ENCODE measurements at regions not wholly inside any gene's neighbourhood (a gene's known extent, or its start where the extent isn't known, plus 50 kb on each side); places are given as distances from the start of the nearest gene placed in this dataset.

DNA sequence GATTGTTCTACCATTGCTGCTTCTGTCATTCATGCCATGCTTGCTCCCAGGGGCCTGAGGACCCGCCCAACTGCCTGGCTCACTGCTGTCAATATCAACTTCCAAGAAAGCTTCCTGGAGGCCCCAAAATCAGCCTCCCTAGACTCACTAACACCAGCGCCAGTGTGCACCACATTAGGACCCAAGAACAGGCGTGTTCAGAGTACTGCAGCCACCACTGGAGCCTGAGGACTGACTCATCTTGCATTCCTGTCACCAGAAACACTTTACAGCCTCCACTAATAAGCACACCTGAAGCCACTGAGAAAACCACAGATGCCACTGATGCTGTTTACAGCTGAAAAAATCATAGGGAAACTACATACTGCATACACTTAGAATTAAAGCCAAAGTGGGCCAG is 1284.3 kb downstream of the TYW1 start:
- no peak for DNase-seq (ENCODE audit: low read depth, low spot score)

- no peak for DNase-seq (ENCODE audit: low read depth, low spot score)
Observed at GRCh38 chr7:68288144-68288593, 1291.5 kb downstream of the TYW1 start.

- DNase-seq (ENCODE audit: low read depth, low spot score), result no peak
Observed at GRCh38 chr7:68291710-68292109, 1295.1 kb downstream of the TYW1 start.

DNA sequence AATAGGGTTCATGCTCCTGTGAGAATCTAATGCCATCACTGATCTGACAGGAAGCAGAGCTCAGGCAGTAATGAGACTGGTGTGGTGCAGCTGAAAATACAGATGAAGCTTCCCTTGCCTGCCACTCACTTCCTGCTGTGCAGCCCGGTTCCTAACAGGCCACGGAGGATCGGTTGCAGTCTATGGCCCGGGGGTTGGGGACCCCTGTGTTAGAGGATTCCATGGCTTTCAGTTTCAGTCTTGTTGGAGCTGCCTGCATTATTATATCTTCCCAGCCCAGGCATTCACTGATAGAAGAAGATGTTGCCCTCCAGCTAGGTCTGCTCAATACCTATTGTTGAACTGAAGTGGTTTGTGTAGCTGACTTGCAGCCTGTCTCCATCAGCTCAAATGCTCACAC is 1298.8 kb downstream of the TYW1 start:
- DNase-seq (ENCODE audit: low read depth, low spot score), result no peak

GRCh38 chr7:68304536-68304935 is 1293.7 kb upstream of the AUTS2 start:
- DNase-seq (ENCODE audit: low read depth, low spot score), result no peak

GRCh38 chr7:68306692-68307107 is 1291.6 kb upstream of the AUTS2 start:
- DNase-seq (ENCODE audit: low read depth, low spot score), result no peak

DNA sequence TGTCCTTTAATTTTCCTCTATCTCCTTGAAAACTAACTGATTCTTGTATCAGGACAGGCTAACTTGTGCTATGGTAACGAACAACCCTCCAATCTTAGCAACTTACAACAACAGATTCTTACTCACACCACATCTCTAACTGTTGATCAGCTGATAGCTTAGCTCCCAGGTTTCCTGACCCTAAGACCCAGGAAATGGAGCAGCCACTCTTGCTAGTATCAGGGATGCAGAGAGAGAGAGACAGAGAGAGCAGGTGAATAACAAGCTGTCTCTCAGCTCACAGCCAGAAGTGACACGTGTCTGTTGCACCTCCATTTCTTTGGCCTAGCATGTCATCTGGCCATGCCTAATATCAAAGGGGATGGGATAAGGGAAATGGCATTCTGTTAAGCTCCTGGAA is 1289.0 kb upstream of the AUTS2 start:
- DNase-seq (ENCODE audit: low read depth, low spot score), result no peak

DNA sequence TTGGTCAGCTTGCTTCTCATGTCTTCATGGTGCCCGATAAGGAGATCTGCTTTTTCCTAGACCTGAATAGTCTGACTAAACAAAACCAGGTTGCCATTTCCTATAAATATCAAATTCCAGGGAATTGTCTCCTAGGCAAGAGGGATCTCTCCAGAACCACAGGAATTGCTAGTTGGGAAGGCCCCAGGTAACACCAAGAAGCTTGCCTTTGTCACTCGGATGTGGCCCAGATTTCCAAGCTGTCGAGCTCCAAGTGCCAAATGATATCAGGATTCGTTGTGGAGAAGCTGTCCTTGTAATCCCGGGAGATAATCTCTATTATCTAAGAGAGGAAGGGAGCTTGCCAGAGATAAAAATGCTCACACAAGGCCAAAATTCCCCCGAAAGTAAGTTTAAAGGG is 1288.5 kb upstream of the AUTS2 start:
- DNase-seq (ENCODE audit: low read depth, low spot score), result no peak

GRCh38 chr7:68311958-68312357 is 1286.3 kb upstream of the AUTS2 start:
- DNase-seq (ENCODE audit: low read depth, low spot score), result no peak

DNA sequence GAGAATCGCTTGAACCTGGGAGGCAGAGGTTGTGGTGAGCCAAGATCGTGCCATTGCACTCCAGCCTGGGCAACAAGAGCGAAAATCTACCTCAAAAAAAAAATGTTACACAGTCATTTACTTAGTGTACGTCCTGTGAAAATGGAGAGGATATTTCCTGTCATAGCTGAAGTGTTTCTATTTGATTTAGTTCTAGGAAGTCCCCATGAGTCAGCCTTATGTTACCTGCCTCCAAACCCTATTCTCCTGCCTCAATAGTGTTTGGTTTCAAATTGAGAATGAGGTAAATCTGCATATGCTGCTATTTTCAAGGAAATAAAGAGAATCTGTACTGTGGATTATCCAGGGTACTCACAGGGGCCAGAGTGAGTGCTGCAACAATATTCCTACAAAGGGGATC is 1284.5 kb upstream of the AUTS2 start:
- no peak for DNase-seq (ENCODE audit: low read depth, low spot score)

DNA sequence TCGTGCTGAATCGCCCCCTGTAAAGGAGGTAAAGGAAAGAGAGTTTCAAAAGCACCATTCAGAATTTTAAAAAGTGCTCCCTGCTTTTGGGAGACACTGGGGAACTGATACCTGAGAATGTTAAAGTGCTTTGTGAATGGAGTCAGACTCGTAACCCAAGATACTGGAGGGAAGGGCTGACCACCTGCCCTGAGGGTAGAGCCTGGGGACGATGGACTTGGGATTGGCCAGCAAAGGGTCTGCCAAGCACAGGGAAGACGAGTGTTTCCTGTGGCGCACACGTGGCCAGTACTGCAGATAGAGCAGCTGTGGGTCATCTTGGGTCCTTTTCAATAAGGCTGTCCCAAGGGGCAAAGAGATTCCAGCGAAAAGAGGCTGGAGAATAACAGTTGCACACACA is 1284.1 kb upstream of the AUTS2 start:
- no peak for DNase-seq (ENCODE audit: low read depth, low spot score)

DNA sequence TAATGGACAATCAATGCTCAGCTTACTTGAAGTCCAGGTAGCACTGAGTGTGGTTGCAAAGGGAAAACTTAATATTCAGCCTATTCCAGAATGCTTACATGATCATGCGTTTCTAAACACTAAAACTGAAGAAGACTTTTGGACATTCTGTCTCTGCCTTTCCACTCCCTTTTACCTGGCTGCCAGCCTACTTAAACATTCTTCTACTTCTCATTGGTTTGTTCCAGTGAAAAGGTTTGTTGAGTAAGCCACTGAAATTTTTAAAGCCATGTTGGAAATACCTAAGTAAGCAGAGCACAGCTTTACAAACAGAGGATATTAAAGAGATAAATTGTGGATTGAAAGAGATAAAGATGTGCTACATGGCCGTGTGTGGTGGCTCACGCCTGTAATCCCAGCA is 1280.8 kb upstream of the AUTS2 start:
- no peak for DNase-seq (ENCODE audit: low read depth, low spot score)

DNA sequence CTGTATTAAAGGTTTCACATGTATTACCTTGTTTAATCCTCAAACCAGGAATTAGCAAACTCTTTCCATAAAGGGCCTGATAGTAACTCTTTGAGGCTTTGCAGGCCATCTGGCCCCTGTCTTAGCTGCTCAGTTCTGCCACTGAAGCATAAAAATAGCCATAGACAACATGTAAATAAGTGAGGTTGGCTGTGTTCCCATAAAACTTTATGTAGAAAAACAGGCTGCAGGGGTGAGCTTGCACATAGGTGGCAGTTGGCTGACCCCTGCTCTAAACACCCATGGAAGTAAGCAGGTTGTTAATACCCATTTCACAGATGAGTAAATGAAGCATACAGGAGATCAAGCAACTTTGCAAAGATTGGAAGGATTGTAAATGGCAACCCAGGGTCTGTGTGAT is 1279.2 kb upstream of the AUTS2 start:
- no peak for DNase-seq (ENCODE audit: low read depth, low spot score)

- DNase-seq (ENCODE audit: low read depth, low spot score), result no peak
Observed at GRCh38 chr7:68321076-68321639, 1277.1 kb upstream of the AUTS2 start.

DNA sequence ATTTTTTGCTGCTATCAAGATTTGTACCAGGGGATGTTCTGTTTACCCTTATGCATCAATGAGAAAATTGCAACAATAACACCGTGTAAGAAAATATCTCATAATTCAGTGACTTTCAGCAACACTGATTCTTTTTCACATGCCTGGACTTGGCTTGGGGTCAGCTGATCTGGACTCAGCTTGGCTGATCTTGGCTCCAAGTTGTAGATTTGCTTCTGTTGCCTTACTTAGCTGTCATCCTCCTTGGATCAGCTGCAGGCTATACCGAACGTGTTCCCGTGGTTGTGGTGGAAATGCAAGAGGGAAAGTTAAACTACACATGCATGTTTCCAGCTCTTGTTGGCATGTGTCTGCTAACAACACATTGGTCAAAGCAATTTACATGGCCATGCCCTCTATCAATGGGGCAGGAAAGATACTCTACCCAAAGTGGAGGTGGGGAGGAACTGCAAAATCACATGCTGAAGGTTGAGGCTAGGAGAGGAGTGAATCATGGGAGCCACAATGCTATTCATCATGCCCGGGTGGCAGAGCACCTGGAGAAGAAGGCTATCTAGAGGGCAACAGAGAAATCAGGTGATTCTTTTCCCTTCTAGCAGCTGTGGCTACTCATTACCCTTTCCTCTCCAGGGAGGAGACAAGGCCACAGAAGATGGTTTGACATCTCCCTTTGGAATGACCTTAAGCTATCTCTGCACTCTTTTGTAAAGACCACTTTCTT is 1276.3 kb upstream of the AUTS2 start:
- DNase-seq (ENCODE audit: low read depth, low spot score), result no peak

GRCh38 chr7:68324621-68325020 is 1273.7 kb upstream of the AUTS2 start:
- DNase-seq (ENCODE audit: low read depth, low spot score), result no peak

DNA sequence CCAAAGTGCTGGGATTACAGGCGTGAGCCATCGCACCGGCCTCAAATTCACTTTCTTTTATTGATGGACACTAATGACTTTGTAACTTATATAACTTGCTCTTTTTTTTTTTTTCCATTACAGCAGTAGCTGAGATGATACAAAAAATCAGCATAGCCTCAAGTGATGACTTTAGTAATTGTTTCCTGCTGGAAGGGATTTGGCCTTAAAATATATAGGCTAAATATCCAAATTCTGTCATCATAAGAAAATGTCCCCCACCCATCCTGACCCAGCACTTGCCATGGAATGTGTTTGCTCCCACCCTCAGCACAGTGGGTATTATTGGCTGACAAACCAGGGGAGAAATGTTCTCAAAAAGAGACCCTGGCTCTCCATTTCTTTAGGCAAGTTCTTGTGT is 1264.1 kb upstream of the AUTS2 start:
- DNase-seq (ENCODE audit: low read depth, low spot score), result no peak

- no peak for DNase-seq (ENCODE audit: low read depth, low spot score)
Observed at GRCh38 chr7:68334636-68335272, 1263.5 kb upstream of the AUTS2 start.

GRCh38 chr7:68336594-68336993 is 1261.7 kb upstream of the AUTS2 start:
- DNase-seq (ENCODE audit: low read depth, low spot score), result no peak

- no peak for DNase-seq (ENCODE audit: low read depth, low spot score)
Observed at GRCh38 chr7:68348401-68348800, 1249.9 kb upstream of the AUTS2 start.

- DNase-seq (ENCODE audit: low read depth, low spot score), result no peak
Observed at GRCh38 chr7:68362745-68363518, 1235.3 kb upstream of the AUTS2 start.

- no peak for DNase-seq (ENCODE audit: low read depth, low spot score)
Observed at GRCh38 chr7:68364886-68365625, 1233.2 kb upstream of the AUTS2 start.
